ENCODE measurements at regions not wholly inside any gene's neighbourhood (a gene's known extent, or its start where the extent isn't known, plus 50 kb on each side); places are given as distances from the start of the nearest gene placed in this dataset.

DNA sequence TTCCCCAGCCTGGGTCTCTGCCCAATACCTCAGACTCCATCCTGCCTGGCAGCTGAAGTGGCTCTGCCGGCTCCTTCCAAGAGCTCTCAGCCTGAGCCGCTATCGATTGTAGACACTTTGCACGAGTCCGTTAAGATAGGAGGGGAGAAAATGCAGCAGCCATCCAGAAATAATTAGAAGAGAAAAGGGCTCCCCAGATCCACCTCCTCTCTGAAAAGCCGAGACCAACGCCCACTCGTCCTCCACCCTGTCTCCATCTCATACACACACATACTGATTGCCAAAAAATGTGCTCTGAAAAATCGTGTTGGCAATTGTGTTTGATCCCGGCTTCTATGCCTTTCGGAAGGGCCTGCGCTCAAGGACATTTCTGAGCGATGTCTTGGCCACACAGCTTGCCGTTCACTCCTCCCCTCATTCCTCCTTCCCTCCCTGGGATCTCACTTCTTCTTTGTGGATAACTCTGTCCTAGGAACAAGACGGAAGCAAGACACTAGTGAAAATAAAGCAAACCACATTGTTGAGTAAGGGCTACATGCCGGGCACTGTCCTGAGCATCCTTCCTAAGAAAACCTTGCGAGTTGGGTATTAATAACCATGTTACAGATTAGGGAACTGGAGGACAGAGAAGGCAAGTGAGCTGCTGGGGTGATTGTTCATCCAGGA lies 372.8 kb upstream of the MYT1L start:
- intact Hi-C loops (cut with DNase I; ENCODE audit: low total_unique reads) (no loop called here), in situ Hi-C loops (cut with MboI; ENCODE audit: low sequenced_read_pairs in 4 of 4) (no loop called here)
- Histone ChIP-seq H3K27ac (no peak overlapping the region), H3K9me3 (no peaks in the 10 kb centered on the region), H3K36me3 (no peaks in the 10 kb centered on the region), H3K27me3 (no peaks in the 10 kb centered on the region), H3K4me1 (no peaks in the 10 kb centered on the region), H3K4me3 (no peak overlapping the region)
- DNase-seq (no peak), ATAC-seq (no peak)
- TF ChIP-seq POLR2A (IDR thresholded peaks at IDR 0.05): no peak
- TF ChIP-seq, protein P1, sequence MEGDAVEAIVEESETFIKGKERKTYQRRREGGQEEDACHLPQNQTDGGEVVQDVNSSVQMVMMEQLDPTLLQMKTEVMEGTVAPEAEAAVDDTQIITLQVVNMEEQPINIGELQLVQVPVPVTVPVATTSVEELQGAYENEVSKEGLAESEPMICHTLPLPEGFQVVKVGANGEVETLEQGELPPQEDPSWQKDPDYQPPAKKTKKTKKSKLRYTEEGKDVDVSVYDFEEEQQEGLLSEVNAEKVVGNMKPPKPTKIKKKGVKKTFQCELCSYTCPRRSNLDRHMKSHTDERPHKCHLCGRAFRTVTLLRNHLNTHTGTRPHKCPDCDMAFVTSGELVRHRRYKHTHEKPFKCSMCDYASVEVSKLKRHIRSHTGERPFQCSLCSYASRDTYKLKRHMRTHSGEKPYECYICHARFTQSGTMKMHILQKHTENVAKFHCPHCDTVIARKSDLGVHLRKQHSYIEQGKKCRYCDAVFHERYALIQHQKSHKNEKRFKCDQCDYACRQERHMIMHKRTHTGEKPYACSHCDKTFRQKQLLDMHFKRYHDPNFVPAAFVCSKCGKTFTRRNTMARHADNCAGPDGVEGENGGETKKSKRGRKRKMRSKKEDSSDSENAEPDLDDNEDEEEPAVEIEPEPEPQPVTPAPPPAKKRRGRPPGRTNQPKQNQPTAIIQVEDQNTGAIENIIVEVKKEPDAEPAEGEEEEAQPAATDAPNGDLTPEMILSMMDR (IDR thresholded peaks at IDR 0.05 in 4 of 5, conservative IDR thresholded peaks at IDR 0.05 in 1 of 5): no peak

DNA sequence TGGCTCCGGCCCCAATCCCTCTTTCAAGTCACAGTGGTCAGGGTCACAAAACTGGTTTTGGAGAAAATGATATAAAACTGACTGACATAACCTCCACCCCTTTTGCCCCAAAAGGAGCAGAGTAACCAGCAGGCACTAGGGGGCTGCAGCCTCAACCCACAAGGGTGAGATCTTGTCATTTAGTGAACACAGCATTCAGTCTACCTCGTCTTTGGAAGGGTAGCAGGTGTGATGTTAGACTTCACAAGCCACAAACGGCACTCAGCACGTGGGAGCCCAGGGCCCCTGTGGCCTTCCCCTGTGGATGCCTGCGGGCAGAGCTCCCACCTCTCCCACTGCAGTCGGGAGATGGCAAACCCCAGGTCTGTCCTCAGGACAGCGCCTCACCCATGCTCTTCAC lies 372.1 kb upstream of the MYT1L start:
- Histone ChIP-seq H3K4me3 (no peak overlapping the region), H3K27ac (no peak overlapping the region), H3K4me1 (no peaks in the 10 kb centered on the region), H3K9me3 (no peaks in the 10 kb centered on the region), H3K36me3 (no peaks in the 10 kb centered on the region), H3K27me3 (no peaks in the 10 kb centered on the region)
- in situ Hi-C loops (cut with MboI; ENCODE audit: low sequenced_read_pairs in 4 of 4): no loop called here
- TF ChIP-seq, protein P1 (IDR thresholded peaks at IDR 0.05 in 4 of 5, conservative IDR thresholded peaks at IDR 0.05 in 1 of 5): no peak
- TF ChIP-seq POLR2A (IDR thresholded peaks at IDR 0.05): no peak
- no peak for DNase-seq
- ATAC-seq: no peak
- intact Hi-C loops (cut with DNase I; ENCODE audit: low total_unique reads): no loop called here

DNA sequence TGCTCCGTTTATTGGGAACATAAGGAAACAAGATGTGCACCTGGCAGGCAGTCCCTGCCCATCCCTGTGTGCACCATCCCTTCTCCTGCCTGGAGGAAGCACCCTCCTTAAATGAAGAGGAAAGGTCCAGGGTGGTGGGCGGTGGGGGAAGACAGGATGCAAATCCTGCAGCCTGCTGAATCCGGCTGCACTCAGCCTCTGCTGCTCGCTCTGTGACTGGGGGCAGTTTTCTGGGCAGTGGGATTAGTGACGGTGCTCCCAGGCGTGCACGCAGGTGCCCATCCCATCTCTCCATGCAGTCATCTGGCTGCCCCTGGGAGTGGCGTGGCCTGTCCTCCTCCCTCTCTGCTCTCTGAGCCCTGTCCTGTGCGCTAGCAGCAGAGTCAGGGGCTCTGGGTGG lies 371.3 kb upstream of the MYT1L start:
- H3K27me3 ChIP-seq: no peaks in the 10 kb centered on the region
- H3K4me1 ChIP-seq: no peaks in the 10 kb centered on the region
- no peak overlapping the region for H3K27ac ChIP-seq
- intact Hi-C loops (cut with DNase I; ENCODE audit: low total_unique reads) (no loop called here), in situ Hi-C loops (cut with MboI; ENCODE audit: low sequenced_read_pairs in 4 of 4) (no loop called here)
- DNase-seq: no peak
- H3K4me3 ChIP-seq: no peak overlapping the region
- ATAC-seq: no peak
- no peak for TF ChIP-seq POLR2A (IDR thresholded peaks at IDR 0.05)
- TF ChIP-seq, protein P1 (IDR thresholded peaks at IDR 0.05 in 4 of 5, conservative IDR thresholded peaks at IDR 0.05 in 1 of 5): no peak
- H3K36me3 ChIP-seq: no peaks in the 10 kb centered on the region
- no peaks in the 10 kb centered on the region for H3K9me3 ChIP-seq

DNA sequence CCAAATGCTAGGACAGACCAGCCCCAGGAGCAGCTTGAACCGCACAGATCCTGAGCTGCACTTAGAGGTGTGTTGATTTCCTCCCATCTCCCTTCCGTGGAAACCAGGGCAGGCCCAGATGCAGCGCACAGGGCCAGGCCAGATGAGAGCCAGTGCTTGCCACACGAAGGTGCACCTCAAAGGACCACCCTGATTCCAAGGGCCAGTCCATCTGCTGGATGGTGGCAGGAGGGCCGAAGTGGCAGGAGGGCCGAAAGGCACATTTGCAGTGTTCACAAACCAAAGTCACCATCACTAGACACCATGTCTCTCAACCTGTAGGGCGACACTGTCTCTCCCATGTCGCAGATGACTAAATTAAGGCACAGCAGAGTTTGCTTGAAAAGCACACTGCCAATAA lies 370.7 kb upstream of the MYT1L start:
- intact Hi-C loops (cut with DNase I; ENCODE audit: low total_unique reads) (no loop called here), in situ Hi-C loops (cut with MboI; ENCODE audit: low sequenced_read_pairs in 4 of 4) (no loop called here)
- no peaks in the 10 kb centered on the region for H3K4me1 ChIP-seq
- no peaks in the 10 kb centered on the region for H3K36me3 ChIP-seq
- H3K4me3 ChIP-seq: no peak overlapping the region
- H3K27ac ChIP-seq: no peak overlapping the region
- H3K9me3 ChIP-seq: no peaks in the 10 kb centered on the region
- no peak for TF ChIP-seq POLR2A (IDR thresholded peaks at IDR 0.05)
- TF ChIP-seq, protein P1 (IDR thresholded peaks at IDR 0.05 in 4 of 5, conservative IDR thresholded peaks at IDR 0.05 in 1 of 5): no peak
- no peak for ATAC-seq
- no peak for DNase-seq
- H3K27me3 ChIP-seq: no peaks in the 10 kb centered on the region

Measured in gastrocnemius medialis (tissue), 4 donors.